ENCODE measurements at regions not wholly inside any gene's neighbourhood (a gene's known extent, or its start where the extent isn't known, plus 50 kb on each side); places are given as distances from the start of the nearest gene placed in this dataset.
"Not testable (repeated sequence)": the region's sequence is repeated elsewhere in the genome, so short reads cannot be mapped to it uniquely, and the experiment has no call there.

DNA sequence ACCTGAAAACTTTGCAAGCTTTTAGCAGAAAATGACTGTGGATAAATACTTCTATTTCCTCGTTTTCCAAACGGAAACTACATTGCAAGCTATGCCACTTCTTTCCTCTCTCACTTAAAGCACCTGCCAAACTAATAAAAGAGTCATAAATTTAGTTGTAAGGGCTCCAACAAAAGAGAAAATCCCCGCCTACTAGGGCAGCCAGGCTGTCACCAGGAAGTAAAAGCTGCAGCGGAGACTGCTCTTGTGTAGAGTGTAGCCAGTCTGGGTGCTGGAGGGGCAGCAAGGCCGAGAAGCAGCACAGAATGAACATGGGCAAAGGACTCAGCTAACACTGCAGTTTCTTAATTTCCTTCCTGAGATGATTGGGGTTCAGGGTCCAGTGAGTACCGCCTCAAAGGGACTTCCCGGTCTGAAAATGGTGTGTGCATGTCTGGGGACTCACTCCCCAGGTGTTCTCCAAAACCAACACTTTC is 89.3 kb upstream of the MAML3 start:
- DNase-seq: no peak

- no peak for DNase-seq
Observed at GRCh38 chr4:140242357-140243277, 88.6 kb upstream of the MAML3 start.

DNA sequence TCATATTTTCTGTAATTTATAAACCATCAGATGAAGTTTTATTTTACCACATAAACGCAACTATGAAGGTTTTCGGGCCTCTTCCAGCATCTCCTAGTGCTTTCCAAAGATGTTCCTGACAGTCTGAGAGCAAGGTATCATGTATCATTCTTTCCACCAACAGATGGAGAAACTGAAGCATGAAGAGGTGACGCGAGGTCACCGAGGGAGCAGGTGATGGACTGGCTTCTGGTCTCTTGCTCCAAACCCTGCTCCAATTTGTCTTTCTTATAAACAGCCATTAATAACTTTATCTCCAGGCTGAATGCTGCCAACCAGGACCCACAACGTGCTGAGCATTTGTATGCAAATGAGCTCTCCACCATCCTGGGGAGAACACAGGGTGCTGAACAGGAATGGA is 86.3 kb upstream of the MAML3 start:
- DNase-seq: no peak

DNA sequence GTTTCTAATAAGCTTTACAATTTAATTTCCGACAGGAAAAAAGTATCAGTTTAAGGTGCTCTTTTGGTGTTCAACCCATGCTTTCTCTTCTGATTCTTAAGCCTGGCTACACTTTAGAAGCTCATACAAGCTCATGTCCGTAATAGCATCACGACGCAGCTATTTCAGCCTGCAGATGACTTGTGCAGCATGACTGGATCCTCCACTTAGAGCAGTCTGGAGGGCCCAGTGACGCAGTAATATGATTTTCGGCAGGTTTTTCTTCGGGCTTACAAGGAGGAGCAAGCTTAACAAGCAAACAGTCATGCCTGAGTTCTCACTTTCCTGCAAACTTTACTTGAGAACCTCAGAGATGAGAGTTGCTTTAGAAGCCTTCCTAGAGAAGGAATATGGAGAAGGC is 85.3 kb upstream of the MAML3 start:
- no peak for DNase-seq

DNA sequence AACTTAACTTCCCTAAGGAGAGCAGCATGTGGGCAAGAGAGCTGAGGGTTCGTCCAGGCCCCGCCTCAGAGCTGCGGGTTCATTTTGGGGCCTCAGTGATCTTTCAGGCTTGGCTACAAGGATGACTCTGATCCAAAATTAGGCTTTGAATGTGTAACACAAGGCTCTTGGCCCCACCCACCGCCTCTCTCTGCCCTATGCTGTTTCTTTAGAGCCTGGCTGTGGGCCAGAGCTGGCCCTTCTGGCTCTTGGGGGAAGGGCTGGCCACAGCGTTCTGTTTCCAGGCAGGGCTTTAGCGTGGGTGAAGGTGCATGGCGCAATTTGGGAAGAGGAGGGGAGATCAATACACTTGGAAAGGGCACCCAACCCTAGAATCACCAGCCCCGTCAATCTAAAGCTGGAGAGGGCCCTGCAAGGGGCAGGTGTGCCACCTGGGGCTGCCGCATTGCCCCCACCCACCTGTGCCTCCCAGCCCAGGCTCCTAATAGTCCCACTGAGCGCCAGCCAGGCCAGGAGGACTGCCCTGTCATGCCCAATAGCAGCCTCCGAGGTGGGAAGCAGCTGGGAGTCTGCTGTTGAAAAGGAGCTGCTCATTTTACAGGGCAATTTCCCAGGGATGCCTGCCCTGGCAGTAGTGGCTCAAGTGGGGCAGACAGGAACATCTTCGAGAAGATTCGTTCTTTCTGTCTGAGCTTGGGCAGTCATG is 84.5 kb upstream of the MAML3 start:
- DNase-seq: peak; percentile 85

- peak; percentile 91 for DNase-seq
Observed at GRCh38 chr4:140237616-140238350, 83.8 kb upstream of the MAML3 start.

DNA sequence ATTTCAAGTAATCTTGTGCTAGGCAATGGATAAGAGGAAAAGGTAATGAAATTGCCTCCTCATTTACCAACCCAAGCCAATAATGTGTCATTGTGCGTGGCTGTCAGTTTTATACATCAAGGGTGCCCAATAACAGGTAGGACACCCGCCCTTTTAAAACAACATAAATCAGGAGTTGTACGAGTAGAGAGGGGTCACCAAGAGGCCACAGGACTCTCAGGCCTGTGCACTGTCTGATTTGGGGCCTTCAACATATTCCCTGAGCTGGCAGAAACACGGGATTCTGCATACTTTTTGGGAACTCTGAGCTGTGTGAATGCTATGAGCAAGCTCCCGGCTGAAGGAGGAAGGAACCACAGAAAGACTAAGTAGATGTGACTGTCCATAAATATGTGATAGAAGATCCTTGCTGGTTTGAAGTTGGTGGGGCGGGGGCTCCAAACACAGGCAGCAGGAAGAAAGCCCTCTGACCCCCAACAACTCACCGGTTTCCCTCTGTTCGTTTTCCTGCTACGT is 82.7 kb upstream of the MAML3 start:
- DNase-seq: no peak

- no peak for DNase-seq
Observed at GRCh38 chr4:140234697-140235060, 80.7 kb upstream of the MAML3 start.

DNA sequence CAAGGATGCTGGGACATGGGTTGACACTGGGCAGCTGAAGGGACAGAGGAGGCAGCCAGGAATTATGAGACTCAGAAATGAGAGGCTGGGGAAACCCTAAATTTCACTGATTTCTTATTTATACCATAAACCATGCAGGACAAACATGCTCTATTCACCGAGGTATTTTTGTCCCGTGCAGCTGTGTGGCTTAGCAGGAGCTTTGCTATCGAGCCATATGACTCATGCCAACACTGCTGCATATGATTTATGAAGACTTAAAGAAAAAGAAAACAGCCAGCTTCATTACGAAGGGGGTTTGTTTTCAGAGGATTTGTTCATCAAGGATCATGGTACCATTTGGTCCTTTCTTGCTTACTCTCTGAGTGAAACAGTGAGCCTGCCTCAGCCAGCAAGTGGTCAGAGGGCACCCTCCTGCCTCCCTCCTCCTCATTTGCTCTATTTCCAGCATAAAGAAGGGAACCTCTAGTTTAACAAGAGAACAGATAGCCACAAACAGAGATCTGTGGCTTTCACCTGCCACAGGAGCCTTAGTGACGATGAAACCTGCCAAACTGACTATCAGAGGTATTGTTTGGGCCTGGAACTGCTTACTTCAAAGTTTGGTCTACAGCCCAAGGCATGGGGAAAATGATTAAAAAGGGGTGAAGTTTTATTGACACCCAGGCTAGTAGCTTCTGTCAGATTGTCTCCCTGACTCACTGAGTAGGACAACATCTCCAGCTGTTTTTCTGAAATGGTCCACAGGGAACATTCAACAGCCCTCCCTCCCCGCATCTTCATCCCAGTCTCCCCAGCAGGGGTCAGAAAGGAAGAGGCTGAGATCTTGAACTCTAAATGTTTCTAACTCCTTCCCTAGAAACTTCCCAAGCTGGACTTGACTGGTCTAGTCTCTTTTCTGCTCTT is 80.1 kb upstream of the MAML3 start:
- DNase-seq: no peak

GRCh38 chr4:140229881-140230280 is 75.9 kb upstream of the MAML3 start:
- DNase-seq: no peak

- DNase-seq: no peak
Observed at GRCh38 chr4:140227286-140227685, 73.3 kb upstream of the MAML3 start.

- no peak for DNase-seq
Observed at GRCh38 chr4:140223056-140223810, 69.2 kb upstream of the MAML3 start.

- no peak for DNase-seq
Observed at GRCh38 chr4:140222171-140222570, 68.2 kb upstream of the MAML3 start.

- no peak for DNase-seq
Observed at GRCh38 chr4:140220058-140220457, 66.1 kb upstream of the MAML3 start.

- no peak for DNase-seq
Observed at GRCh38 chr4:140219567-140219966, 65.6 kb upstream of the MAML3 start.

GRCh38 chr4:140219070-140219469 is 65.1 kb upstream of the MAML3 start:
- DNase-seq: not testable (repeated sequence)

DNA sequence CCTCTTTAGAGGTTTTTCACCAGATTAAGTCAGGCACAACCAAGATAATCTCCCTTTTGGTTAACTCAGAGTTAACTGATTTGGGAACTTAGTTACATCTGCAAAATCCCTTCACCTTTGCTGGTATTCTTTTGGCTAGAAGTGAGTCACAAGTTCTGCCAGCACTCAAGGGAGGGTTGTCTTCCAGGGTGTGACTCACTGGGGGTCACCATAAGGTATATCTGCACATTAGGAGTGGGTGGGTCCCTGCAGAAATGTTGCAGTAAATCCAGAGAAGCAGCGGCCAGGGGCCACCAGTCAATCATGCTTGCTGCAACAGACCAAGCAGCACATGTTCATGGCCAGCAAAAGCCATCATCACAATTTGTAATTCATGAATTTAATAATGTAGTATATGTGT is 59.8 kb upstream of the MAML3 start:
- no peak for DNase-seq

DNA sequence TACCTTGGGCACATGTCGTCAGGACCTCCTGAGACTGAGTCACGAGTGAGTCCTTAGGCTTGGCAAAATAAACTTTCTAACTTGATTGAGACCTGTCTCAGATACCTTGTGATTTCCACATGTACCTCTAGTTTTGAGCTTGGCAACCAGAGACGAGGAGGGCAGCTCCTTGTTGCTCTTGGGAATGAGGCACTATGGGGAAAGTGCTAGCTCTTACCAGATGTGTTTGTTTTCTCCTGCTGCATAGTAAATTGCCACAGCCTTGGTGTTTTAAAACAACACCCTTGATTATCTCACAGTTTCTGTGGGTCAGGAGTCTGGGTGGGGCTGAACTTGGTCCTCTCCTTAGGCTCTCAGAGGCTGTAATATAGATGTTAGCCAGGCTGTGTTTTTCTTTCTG is 59.1 kb upstream of the MAML3 start:
- DNase-seq: no peak

DNA sequence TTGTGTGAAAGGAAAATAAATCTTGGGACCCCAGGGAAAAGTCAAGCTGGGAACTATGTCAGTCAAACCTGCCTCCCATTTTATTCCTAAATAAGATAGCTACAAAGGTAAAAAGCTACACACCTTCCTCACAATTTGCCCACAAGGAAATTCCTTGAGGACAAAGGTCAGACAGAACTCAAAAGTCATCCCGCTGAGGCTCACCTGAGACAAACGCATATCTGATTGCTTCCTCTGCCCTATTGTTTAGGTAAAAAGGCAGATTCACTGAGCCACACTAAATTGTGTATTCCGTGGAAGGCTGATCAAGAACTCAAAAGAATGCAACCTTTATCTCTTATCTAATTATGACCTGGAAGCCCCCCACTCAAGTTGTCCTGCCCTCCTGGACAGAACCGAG is 58.7 kb upstream of the MAML3 start:
- DNase-seq: no peak

DNA sequence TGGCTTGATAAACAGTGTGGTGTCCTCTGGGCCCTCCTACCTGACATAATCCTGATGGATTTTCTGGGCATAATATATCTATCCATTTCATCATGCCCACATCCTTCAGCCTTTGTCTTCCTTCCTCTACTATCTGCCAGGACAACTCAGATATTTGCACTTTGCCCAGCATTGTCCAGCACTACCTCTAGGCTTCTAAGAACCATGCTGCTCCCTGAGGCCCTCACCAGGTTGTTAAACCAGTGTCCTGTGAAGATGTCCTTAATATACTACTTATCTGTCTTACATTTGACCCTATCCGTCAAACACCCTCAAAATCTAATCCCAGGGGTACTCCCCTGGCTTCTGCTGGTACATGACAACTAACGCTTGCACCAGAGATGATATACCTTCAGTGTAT is 58.2 kb upstream of the MAML3 start:
- DNase-seq: no peak

GRCh38 chr4:140211693-140212092 is 57.7 kb upstream of the MAML3 start:
- no peak for DNase-seq

Data from right hindlimb (tissue), 1 donor.